Brain microvascular endothelial cell (primary cell): ENCODE measurements at regions not wholly inside any gene's neighbourhood (a gene's known extent, or its start where the extent isn't known, plus 50 kb on each side); places are given as distances from the start of the nearest gene placed in this dataset.
"Not testable (repeated sequence)": the region's sequence is repeated elsewhere in the genome, so short reads cannot be mapped to it uniquely, and the experiment has no call there.

Experiments used
- DNase-seq: peaks from one replicate; pipeline ENCODE4 v3.0.0-alpha.2; 2020
- H3K27ac ChIP-seq: fragments of 250-450 bp; sonication (Bioruptor Pico); 2 replicates; pipeline ENCODE4 v1.5.1; 2020; ENCODE audit warnings: mild to moderate bottlenecking, moderate library complexity
- H3K27me3 ChIP-seq: fragments of 250-450 bp; sonication (Bioruptor Pico); replicated peaks from 2 replicates; pipeline ENCODE4 v1.5.1; 2020; ENCODE audit warnings: mild to moderate bottlenecking
- H3K36me3 ChIP-seq: fragments of 250-450 bp; sonication (Bioruptor Pico); replicated peaks from 2 replicates; pipeline ENCODE4 v1.5.1; 2020; ENCODE audit warnings: mild to moderate bottlenecking
- H3K4me3 ChIP-seq: 2 replicates; pipeline ENCODE4 v1.5.1; 2011; ENCODE audit warnings: low read depth, mild to moderate bottlenecking, control low read depth, low read length, moderate library complexity
- in situ Hi-C: cut with HindIII; loops from 2 replicates; pipeline ENCODE4 v1.10.0; 2017; ENCODE audit warnings: low sequenced_read_pairs, low pct_ligation_motif_present
- TF ChIP-seq, protein P1 (sequence below): IDR thresholded peaks from 2 replicates; pipeline ENCODE4 v1.5.1; 2011; ENCODE audit warnings: low read depth, mild to moderate bottlenecking, moderate library complexity, low read length, control low read depth, inconsistent platforms; ENCODE audit errors: missing control alignments

DNA sequence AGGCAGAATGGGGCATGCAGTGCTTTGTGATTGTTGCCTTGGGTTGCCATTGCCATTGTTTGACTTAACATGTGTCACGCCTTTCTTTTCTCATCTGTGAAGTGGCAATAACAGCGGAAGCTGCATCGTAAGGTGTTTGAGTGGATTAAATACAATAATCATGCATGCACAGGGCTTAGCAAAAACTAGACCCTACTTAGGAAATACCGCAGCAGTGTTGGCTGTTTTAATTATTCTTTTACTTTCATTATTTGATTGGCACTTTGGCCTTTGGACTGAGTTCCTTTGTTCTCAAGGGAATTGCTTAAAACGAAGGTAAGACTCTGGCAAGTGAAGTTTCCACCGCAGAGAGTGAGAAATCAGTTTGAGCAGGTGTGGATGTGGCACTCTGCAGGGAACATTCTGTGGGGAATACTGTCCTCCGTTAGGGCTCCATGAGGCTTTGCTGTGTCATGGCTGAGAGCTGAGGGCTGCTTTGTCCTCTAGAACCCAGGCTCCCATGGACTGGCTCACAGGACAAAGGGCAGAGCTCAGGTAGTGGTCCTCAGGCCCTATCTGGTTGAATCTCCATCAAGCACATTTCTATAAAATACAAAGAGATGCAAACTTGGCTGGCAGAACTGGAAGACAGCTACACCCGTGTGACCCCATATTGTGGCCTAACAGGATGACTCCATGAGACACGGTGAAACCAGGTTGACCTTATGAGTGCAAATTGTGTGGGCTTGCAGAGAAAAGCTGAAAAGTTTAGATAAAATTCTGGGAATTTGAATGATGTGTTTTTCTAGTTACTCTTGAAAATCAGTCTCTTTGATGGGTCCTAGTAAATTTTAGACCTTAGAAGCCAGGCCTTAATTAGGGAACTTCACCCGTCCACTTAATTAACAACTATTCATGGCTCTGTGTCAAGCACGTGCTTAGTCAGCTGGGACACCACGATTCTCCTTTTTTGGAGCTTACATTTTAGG is 407.2 kb downstream of the KCNRG start:
- TF ChIP-seq, protein P1, sequence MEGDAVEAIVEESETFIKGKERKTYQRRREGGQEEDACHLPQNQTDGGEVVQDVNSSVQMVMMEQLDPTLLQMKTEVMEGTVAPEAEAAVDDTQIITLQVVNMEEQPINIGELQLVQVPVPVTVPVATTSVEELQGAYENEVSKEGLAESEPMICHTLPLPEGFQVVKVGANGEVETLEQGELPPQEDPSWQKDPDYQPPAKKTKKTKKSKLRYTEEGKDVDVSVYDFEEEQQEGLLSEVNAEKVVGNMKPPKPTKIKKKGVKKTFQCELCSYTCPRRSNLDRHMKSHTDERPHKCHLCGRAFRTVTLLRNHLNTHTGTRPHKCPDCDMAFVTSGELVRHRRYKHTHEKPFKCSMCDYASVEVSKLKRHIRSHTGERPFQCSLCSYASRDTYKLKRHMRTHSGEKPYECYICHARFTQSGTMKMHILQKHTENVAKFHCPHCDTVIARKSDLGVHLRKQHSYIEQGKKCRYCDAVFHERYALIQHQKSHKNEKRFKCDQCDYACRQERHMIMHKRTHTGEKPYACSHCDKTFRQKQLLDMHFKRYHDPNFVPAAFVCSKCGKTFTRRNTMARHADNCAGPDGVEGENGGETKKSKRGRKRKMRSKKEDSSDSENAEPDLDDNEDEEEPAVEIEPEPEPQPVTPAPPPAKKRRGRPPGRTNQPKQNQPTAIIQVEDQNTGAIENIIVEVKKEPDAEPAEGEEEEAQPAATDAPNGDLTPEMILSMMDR: no peak
- Histone ChIP-seq H3K27ac (no peak overlapping the region), H3K4me3 (no peak overlapping the region), H3K36me3 (no peaks in the 10 kb centered on the region), H3K27me3 (no peaks in the 10 kb centered on the region)
- in situ Hi-C loops: no loop called here
- no peak for DNase-seq

DNA sequence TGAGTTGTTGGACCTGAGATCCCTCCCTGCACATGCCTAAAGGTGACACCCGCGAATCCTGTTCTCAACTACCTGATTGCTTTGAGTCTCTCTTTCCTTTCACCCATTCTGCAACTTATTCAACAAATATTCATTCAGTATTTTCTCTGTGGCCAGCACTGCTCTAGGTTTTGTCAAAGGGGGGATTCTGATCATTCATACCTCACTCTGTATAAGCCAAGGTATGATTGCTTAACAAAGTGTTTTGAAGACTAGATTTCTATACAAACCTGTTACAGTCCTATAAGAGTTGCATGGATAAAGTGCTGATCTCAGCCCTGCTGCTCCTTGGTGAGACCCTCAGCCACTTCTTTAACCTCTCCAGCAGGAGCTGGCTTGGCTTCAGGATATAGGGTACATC is 409.7 kb downstream of the KCNRG start:
- H3K27me3 ChIP-seq: no peaks in the 10 kb centered on the region
- no peak overlapping the region for H3K27ac ChIP-seq
- H3K4me3 ChIP-seq: no peak overlapping the region
- no peaks in the 10 kb centered on the region for H3K36me3 ChIP-seq
- DNase-seq: no peak
- in situ Hi-C loops: no loop called here
- TF ChIP-seq, protein P1: no peak

DNA sequence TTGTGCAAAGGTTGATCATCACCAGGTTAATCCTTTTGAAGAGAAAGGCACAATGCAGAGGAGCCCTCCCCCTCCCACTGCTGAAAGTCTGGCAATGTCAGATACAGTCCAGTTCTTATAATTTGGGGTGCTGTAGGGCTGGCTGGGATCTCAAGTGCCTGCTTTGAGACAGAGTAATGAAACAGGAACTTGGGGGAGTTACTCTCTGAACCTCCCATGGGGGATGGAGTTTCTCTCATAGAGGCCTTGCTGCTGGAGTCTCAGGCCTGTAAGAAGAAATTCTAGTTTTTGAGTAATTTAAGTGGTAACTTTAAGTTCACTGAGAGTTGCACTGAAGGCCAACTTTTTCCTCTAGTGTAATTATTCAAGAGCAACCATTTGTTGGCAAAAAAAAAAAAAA is 410.5 kb downstream of the KCNRG start:
- H3K27me3 ChIP-seq: no peaks in the 10 kb centered on the region
- H3K27ac ChIP-seq: no peak overlapping the region
- H3K36me3 ChIP-seq: no peaks in the 10 kb centered on the region
- TF ChIP-seq, protein P1: no peak
- DNase-seq: no peak
- H3K4me3 ChIP-seq: no peak overlapping the region
- in situ Hi-C loops: no loop called here

DNA sequence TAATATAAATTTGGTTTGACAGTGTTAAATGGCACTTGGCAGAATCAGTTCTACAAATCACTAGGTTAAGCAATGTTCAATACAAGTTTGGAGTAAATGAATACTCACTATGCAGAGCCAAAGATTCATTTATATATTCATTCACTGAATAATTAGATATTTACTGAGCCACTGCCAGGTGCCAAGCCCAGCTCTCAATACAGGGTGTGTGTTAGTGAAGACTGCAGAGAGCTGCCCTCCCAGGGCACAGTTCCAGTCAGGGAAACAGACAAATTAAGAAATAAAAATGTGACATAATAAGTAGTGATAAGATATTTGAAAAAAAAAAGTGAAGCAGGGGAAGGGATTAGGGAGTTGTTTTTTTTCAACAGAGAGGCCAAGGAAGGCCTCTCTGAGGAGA is 411.7 kb downstream of the KCNRG start:
- H3K27ac ChIP-seq: no peak overlapping the region
- H3K36me3 ChIP-seq: no peaks in the 10 kb centered on the region
- H3K4me3 ChIP-seq: no peak overlapping the region
- DNase-seq: no peak
- in situ Hi-C loops: no loop called here
- TF ChIP-seq, protein P1: no peak
- H3K27me3 ChIP-seq: no peaks in the 10 kb centered on the region

DNA sequence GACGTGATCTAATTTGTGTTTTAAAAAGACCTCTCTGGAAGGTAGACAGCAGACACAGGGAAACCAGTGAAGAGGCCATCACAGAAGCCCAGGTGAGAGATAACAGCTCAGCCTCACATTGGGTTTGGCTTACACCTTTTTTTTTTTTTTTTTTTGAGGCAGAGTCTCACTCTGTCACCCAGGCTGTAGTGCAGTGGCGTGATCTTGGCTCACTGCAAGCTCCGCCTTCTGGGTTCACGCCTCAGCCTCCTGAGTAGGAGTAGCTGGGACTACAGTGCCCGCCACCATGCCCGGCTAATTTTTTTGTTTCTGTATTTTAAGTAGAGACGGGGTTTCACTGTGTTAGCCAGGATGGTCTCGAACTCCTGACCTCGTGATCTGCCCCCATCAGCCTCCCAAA is 412.3 kb downstream of the KCNRG start:
- H3K36me3 ChIP-seq, H3K27ac ChIP-seq, H3K27me3 ChIP-seq, DNase-seq, in situ Hi-C loops, H3K4me3 ChIP-seq: not testable (repeated sequence)

DNA sequence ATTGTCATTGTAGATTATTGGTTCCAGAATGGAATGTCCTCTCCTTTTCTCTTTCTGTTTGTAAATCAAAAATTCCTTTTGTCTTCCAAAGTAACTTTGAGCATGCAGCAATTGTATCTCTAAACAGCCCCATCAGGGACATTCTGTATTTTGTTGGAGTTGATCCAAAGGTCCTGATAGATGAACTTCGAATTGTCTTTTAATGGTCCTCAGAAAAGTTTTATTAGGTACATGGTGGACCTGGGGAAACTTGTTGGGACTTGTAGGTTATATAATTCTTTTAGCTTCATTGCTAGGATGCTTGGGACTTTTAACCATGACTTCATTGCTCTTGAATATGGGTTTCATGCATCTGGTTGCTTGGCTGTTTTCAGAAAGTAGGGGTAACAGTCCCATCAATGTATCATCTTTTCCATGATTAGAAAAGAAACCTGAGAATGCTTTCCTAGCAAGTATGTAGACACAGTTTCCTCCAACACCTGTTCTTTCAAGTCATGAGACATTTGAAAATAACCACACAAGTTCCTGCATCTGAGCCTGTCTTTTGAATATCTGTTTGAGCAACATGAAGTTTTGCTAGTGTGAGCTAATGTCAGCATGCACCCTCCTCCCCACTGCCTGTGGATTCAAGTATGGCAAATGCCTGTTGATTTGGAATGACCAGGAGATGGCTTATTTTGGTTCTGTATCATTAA is 413.1 kb downstream of the KCNRG start:
- Histone ChIP-seq H3K27me3 (no peaks in the 10 kb centered on the region), H3K27ac (no peak overlapping the region), H3K36me3 (no peaks in the 10 kb centered on the region), H3K4me3 (no peak overlapping the region)
- DNase-seq: no peak
- in situ Hi-C loops: no loop called here
- TF ChIP-seq, protein P1: no peak
